ENCODE measurements at regions not wholly inside any gene's neighbourhood (a gene's known extent, or its start where the extent isn't known, plus 50 kb on each side); places are given as distances from the start of the nearest gene placed in this dataset.

DNA sequence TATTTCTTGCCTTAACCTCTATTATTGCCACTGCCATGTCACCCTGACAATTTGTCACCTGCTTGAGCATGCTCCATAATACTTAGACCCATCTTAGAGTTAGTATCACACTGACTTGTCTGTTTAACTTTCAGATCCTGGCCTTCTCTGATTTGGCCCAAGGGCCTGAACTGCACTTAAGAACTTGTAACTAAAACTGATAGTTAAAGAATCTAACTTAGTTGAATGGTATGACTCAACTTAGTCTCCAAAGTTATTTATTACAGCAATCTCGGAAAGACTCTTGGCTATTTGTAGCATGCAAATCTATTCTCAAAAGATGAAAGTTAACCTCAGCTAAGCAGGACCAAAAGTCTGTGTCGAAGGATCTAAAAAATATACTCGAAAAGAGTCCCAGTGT lies 72.3 kb downstream of the IGSF1 start:
- Histone ChIP-seq H3K56ac (ENCODE audit: insufficient read length, low read depth, low read length) (no peak overlapping the region), H3K4ac (ENCODE audit: low read depth, low read length) (no peak overlapping the region), H4K5ac (ENCODE audit: insufficient read length, low read depth, low read length) (no peak overlapping the region), H3K27me3 (ENCODE audit: insufficient read depth, low read length) (no peaks in the 10 kb centered on the region), H3K27ac (ENCODE audit: insufficient read length, low read depth, low read length) (no peak overlapping the region), H3K23me2 (ENCODE audit: insufficient read length, low read depth, low read length, poor library complexity, severe bottlenecking) (no peaks in the 10 kb centered on the region), H3K9ac (ENCODE audit: extremely low read depth, insufficient read length, low read length) (no peak overlapping the region), H2BK15ac (ENCODE audit: low read depth, low read length) (no peak overlapping the region), H3K79me2 (ENCODE audit: insufficient read depth, low read length) (no peaks in the 10 kb centered on the region), H3K18ac (ENCODE audit: insufficient read length, low read depth, low read length) (no peak overlapping the region), H3K23ac (ENCODE audit: insufficient read length, low read depth, low read length) (no peak overlapping the region), H4K8ac (replicated peaks; ENCODE audit: insufficient read length, low read depth, low read length) (no peak overlapping the region), H2BK5ac (ENCODE audit: insufficient read length, low read length) (no peak overlapping the region), H3K4me1 (ENCODE audit: insufficient read depth, low read length) (peaks cover 10% of the 10 kb centered on the region; the same call in 1 of the 2 replicates), H3K79me1 (ENCODE audit: insufficient read depth, low read depth, low read length, poor library complexity, severe bottlenecking) (no peaks in the 10 kb centered on the region), H2BK120ac (ENCODE audit: low read depth, low read length, poor library complexity, severe bottlenecking) (no peak overlapping the region), H2AFZ (ENCODE audit: low read length) (no peak overlapping the region), H4K91ac (ENCODE audit: insufficient read length, low read depth, low read length) (no peak overlapping the region), H2AK5ac (ENCODE audit: insufficient read length, low read length) (no peak overlapping the region), H3K14ac (ENCODE audit: insufficient read depth, low read length) (no peak overlapping the region), H3K9me3 (ENCODE audit: control insufficient read depth, low read depth, low read length) (no peaks in the 10 kb centered on the region), H2BK20ac (ENCODE audit: low read depth, low read length, poor library complexity, severe bottlenecking) (no peak overlapping the region), H3K4me2 (ENCODE audit: insufficient read depth, insufficient read length, low read length) (no peak overlapping the region), H2BK12ac (ENCODE audit: insufficient read length, low read depth, low read length) (no peak overlapping the region), H4K20me1 (ENCODE audit: control insufficient read depth, insufficient read depth, insufficient read length) (no peaks in the 10 kb centered on the region), H3T11ph (ENCODE audit: low read length) (no peak overlapping the region)
- no peak for DNase-seq
- TF ChIP-seq, protein P1, sequence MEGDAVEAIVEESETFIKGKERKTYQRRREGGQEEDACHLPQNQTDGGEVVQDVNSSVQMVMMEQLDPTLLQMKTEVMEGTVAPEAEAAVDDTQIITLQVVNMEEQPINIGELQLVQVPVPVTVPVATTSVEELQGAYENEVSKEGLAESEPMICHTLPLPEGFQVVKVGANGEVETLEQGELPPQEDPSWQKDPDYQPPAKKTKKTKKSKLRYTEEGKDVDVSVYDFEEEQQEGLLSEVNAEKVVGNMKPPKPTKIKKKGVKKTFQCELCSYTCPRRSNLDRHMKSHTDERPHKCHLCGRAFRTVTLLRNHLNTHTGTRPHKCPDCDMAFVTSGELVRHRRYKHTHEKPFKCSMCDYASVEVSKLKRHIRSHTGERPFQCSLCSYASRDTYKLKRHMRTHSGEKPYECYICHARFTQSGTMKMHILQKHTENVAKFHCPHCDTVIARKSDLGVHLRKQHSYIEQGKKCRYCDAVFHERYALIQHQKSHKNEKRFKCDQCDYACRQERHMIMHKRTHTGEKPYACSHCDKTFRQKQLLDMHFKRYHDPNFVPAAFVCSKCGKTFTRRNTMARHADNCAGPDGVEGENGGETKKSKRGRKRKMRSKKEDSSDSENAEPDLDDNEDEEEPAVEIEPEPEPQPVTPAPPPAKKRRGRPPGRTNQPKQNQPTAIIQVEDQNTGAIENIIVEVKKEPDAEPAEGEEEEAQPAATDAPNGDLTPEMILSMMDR (conservative IDR thresholded peaks at IDR 0.05): no peak
- WGBS (ENCODE audit: extremely low coverage, insufficient read length, low lambda C conversion rate): no CpG with 5 or more reads among the region's 3 CpGs
- no peak overlapping the region for H3K4me3 Mint-ChIP-seq
- no peak overlapping the region for H3K27ac Mint-ChIP-seq
- H3K4me1 Mint-ChIP-seq: peaks cover 24 to 28% of the 10 kb centered on the region in 2 experiments
- no peaks in the 10 kb centered on the region for H3K9me3 Mint-ChIP-seq
- H3K27me3 Mint-ChIP-seq (ENCODE audit: low read depth): no peaks in the 10 kb centered on the region; the same call in 1 of the 2 replicates
- H3K36me3 Mint-ChIP-seq (ENCODE audit: insufficient read depth in 1 of 3, low read depth in 3 of 3): no peaks in the 10 kb centered on the region

Measured in H9 (cell line).